ENCODE measurements at regions not wholly inside any gene's neighbourhood (a gene's known extent, or its start where the extent isn't known, plus 50 kb on each side); places are given as distances from the start of the nearest gene placed in this dataset.

GRCh38 chr21:28224191-28224726 lies 768.4 kb downstream of the LTN1 start:
- intact Hi-C loops (cut with DNase I): no loop called here
- WGBS, 3 donors: 89 to 92% (median 90%) methylated on average over 6 of the region's 6 CpGs

GRCh38 chr21:28221984-28222383 lies 770.7 kb downstream of the LTN1 start:
- H3K9me3 ChIP-seq: no peaks in the 10 kb centered on the region
- H3K27me3 ChIP-seq (ENCODE audit: insufficient read depth in 3 of 3, low read length in 2 of 3): no peaks in the 10 kb centered on the region
- no peak for ATAC-seq
- intact Hi-C loops (cut with DNase I): no loop called here
- no peak overlapping the region for H3K27ac ChIP-seq
- no peak for TF ChIP-seq CTCF (IDR thresholded peaks at IDR 0.05)
- peaks cover 7% of the 10 kb centered on the region for H3K4me1 ChIP-seq
- no peak for DNase-seq
- WGBS, 3 donors: 53 to 92% (median 55%) methylated on average over 1 of the region's 1 CpG
- H3K4me3 ChIP-seq: no peak overlapping the region
- no peaks in the 10 kb centered on the region for H3K36me3 ChIP-seq (ENCODE audit: insufficient read depth in 1 of 2, low read depth in 1 of 2)

More at GRCh38 chr21:28224191-28224726, 768.4 kb downstream of the LTN1 start:
- H3K27ac ChIP-seq: no peak overlapping the region
- H3K4me1 ChIP-seq: peaks cover 7% of the 10 kb centered on the region
- H3K27me3 ChIP-seq (ENCODE audit: insufficient read depth in 3 of 3, low read length in 2 of 3): no peaks in the 10 kb centered on the region
- H3K4me3 ChIP-seq: no peak overlapping the region
- no peaks in the 10 kb centered on the region for H3K9me3 ChIP-seq
- DNase-seq: no peak
- no peak for ATAC-seq
- TF ChIP-seq CTCF (IDR thresholded peaks at IDR 0.05): no peak
- no peaks in the 10 kb centered on the region for H3K36me3 ChIP-seq (ENCODE audit: insufficient read depth in 1 of 2, low read depth in 1 of 2)

- 11 to 15% (median 14%) methylated on average over 2 of the region's 2 CpGs for WGBS, 3 donors
- Histone ChIP-seq H3K36me3 (ENCODE audit: insufficient read depth in 1 of 2, low read depth in 1 of 2) (no peaks in the 10 kb centered on the region), H3K9me3 (no peaks in the 10 kb centered on the region), H3K27me3 (ENCODE audit: insufficient read depth in 3 of 3, low read length in 2 of 3) (no peaks in the 10 kb centered on the region), H3K4me3 (no peak overlapping the region), H3K27ac (no peak overlapping the region), H3K4me1 (peaks cover 15% of the 10 kb centered on the region)
- intact Hi-C loops (cut with DNase I): no loop called here
- DNase-seq: no peak
- no peak for TF ChIP-seq CTCF (IDR thresholded peaks at IDR 0.05)
- no peak for ATAC-seq
Measured at GRCh38 chr21:28220680-28221079, 772.0 kb downstream of the LTN1 start.

GRCh38 chr21:28216976-28217523 lies 775.6 kb downstream of the LTN1 start:
- no peak overlapping the region for H3K4me3 ChIP-seq
- no peaks in the 10 kb centered on the region for H3K9me3 ChIP-seq
- WGBS, 3 donors: 0 to 88% (median 45%) methylated on average over 1 of the region's 1 CpG
- no peak for DNase-seq
- H3K27ac ChIP-seq: no peak overlapping the region
- intact Hi-C loops (cut with DNase I): loop anchor here in 1 of 2 donors (10.0 kb wide), 2 partner anchors 68 to 142 kb away; no protein-coding TSS in a partner anchor
- ATAC-seq: no peak
- no peak for TF ChIP-seq CTCF (IDR thresholded peaks at IDR 0.05)
- no peaks in the 10 kb centered on the region for H3K27me3 ChIP-seq (ENCODE audit: insufficient read depth in 3 of 3, low read length in 2 of 3)
- no peaks in the 10 kb centered on the region for H3K36me3 ChIP-seq (ENCODE audit: insufficient read depth in 1 of 2, low read depth in 1 of 2)
- H3K4me1 ChIP-seq: peaks cover 23% of the 10 kb centered on the region

Measured in psoas muscle (tissue), 7 donors.